DOHH2 (cell line): ENCODE measurements at regions not wholly inside any gene's neighbourhood (a gene's known extent, or its start where the extent isn't known, plus 50 kb on each side); places are given as distances from the start of the nearest gene placed in this dataset.

ENCODE experiments used
- H3F3A ChIP-seq: fragments of 200-600 bp; sonication (generic), shearing (Covaris generic); 2 replicates; pipeline ENCODE4 v1.6.0; 2016; ENCODE audit warnings: antibody characterized with exemption, mild to moderate bottlenecking; ENCODE audit not compliant: control insufficient read depth, insufficient read depth
- H3K27ac ChIP-seq: fragments of 200-600 bp; sonication (generic); 2 replicates; pipeline ENCODE4 v1.5.1; 2014; ENCODE audit warnings: low read depth, mild to moderate bottlenecking, low read length, moderate library complexity
- H3K27me3 ChIP-seq: fragments of 200-600 bp; sonication (generic); 2 replicates; pipeline ENCODE4 v1.6.1; 2014; ENCODE audit warnings: mild to moderate bottlenecking, low read length, mixed read lengths; ENCODE audit not compliant: control insufficient read depth
- H3K36me3 ChIP-seq: fragments of 200-600 bp; sonication (generic); 2 replicates; pipeline ENCODE4 v1.6.1; 2014; ENCODE audit warnings: mild to moderate bottlenecking, low read length, moderate library complexity, mixed read lengths; ENCODE audit not compliant: control insufficient read depth
- H3K4me1 ChIP-seq: fragments of 200-600 bp; sonication (generic); 2 replicates; pipeline ENCODE4 v1.6.1; 2014; ENCODE audit warnings: mild to moderate bottlenecking, low read length, mixed read lengths; ENCODE audit not compliant: control insufficient read depth
- H3K4me2 ChIP-seq: fragments of 200-600 bp; sonication (generic); 2 replicates; pipeline ENCODE4 v1.6.0; 2014; ENCODE audit warnings: mild to moderate bottlenecking, low read length, moderate library complexity
- H3K4me3 ChIP-seq: fragments of 200-600 bp; sonication (generic); 2 replicates; pipeline ENCODE4 v1.5.1; 2014; ENCODE audit warnings: mild to moderate bottlenecking, low read length, mixed read lengths
- H3K79me2 ChIP-seq: fragments of 200-600 bp; sonication (generic); 2 replicates; pipeline ENCODE4 v1.6.1; 2014; ENCODE audit warnings: mild to moderate bottlenecking, low read length, mixed read lengths; ENCODE audit not compliant: control insufficient read depth
- H3K9me2 ChIP-seq: fragments of 200-600 bp; sonication (generic); replicated peaks from 2 replicates; pipeline ENCODE4 v1.6.1; 2014; ENCODE audit warnings: mild to moderate bottlenecking, low read length, mixed read lengths; ENCODE audit not compliant: control insufficient read depth
- H3K9me3 ChIP-seq: fragments of 200-600 bp; sonication (generic); 2 replicates; pipeline ENCODE4 v1.6.1; 2014; ENCODE audit warnings: antibody characterized with exemption, low read length, mixed read lengths; ENCODE audit not compliant: control insufficient read depth, insufficient read depth
- H4K20me1 ChIP-seq: fragments of 200-600 bp; sonication (generic); 2 replicates; pipeline ENCODE4 v1.6.0; 2014; ENCODE audit warnings: low read depth, mild to moderate bottlenecking, antibody characterized with exemption, low read length, moderate library complexity; ENCODE audit not compliant: control insufficient read depth, insufficient read depth
- CTCF ChIP-seq: fragments of 200-600 bp; sonication (generic); IDR thresholded peaks from one replicate; pipeline ENCODE4 v1.5.1; 2014; ENCODE audit warnings: antibody characterized with exemption, mild to moderate bottlenecking, low read depth, low read length; ENCODE audit not compliant: poor library complexity, severe bottlenecking
- EZH2phosphoT487 ChIP-seq: fragments of 200-600 bp; sonication (generic); IDR thresholded peaks from 2 replicates; pipeline ENCODE4 v1.6.1; 2017; ENCODE audit warnings: borderline replicate concordance, mild to moderate bottlenecking, antibody characterized with exemption, low read length, moderate library complexity, mixed read lengths

- Histone ChIP-seq H3K9me2 (no peaks in the 10 kb centered on the region), H3K4me2 (no peak overlapping the region), H3K36me3 (no peaks in the 10 kb centered on the region)
Measured at GRCh38 chr7:10225275-10225674, 748.4 kb upstream of the PHF14 start.

GRCh38 chr7:10237306-10237705 is 736.4 kb upstream of the PHF14 start:
- H3K4me2 ChIP-seq, result no peak overlapping the region
- no peaks in the 10 kb centered on the region for H3K4me1 ChIP-seq
- H3K27ac ChIP-seq, result no peak overlapping the region
- no peak for TF ChIP-seq EZH2phosphoT487
- no peak for TF ChIP-seq CTCF
- no peaks in the 10 kb centered on the region for H3K27me3 ChIP-seq
- H3K36me3 ChIP-seq, result no peaks in the 10 kb centered on the region
- no peaks in the 10 kb centered on the region for H3K9me3 ChIP-seq
- no peaks in the 10 kb centered on the region for H3K9me2 ChIP-seq
- no peaks in the 10 kb centered on the region for H3K79me2 ChIP-seq
- H3F3A ChIP-seq, result no peaks in the 10 kb centered on the region
- H3K4me3 ChIP-seq, result no peak overlapping the region
- H4K20me1 ChIP-seq, result no peaks in the 10 kb centered on the region

More at GRCh38 chr7:10225275-10225674, 748.4 kb upstream of the PHF14 start:
- H3K4me1 ChIP-seq, result no peaks in the 10 kb centered on the region
- no peak overlapping the region for H3K27ac ChIP-seq
- no peak for TF ChIP-seq EZH2phosphoT487
- TF ChIP-seq CTCF, result no peak
- no peaks in the 10 kb centered on the region for H3K9me3 ChIP-seq
- H3K4me3 ChIP-seq, result no peak overlapping the region
- no peaks in the 10 kb centered on the region for H3K27me3 ChIP-seq
- no peaks in the 10 kb centered on the region for H3F3A ChIP-seq
- H3K79me2 ChIP-seq, result no peaks in the 10 kb centered on the region
- no peaks in the 10 kb centered on the region for H4K20me1 ChIP-seq

GRCh38 chr7:10238641-10239040 is 735.0 kb upstream of the PHF14 start:
- Histone ChIP-seq H3F3A (no peaks in the 10 kb centered on the region), H3K9me2 (no peaks in the 10 kb centered on the region), H4K20me1 (no peaks in the 10 kb centered on the region), H3K4me3 (no peak overlapping the region), H3K27ac (no peak overlapping the region), H3K36me3 (no peaks in the 10 kb centered on the region), H3K79me2 (no peaks in the 10 kb centered on the region), H3K4me2 (no peak overlapping the region), H3K9me3 (no peaks in the 10 kb centered on the region), H3K27me3 (no peaks in the 10 kb centered on the region), H3K4me1 (no peaks in the 10 kb centered on the region)
- no peak for TF ChIP-seq CTCF
- no peak for TF ChIP-seq EZH2phosphoT487
